CD4-positive, CD25-positive, alpha-beta regulatory T cell (primary cell): ENCODE measurements at regions not wholly inside any gene's neighbourhood (a gene's known extent, or its start where the extent isn't known, plus 50 kb on each side); places are given as distances from the start of the nearest gene placed in this dataset.

Source experiments
- ATAC-seq, 2 donors: fragments of 150-1000 bp; cut with Tn5 transposase; one replicate each; pipeline ENCODE4 v1.10.0; 2021; ENCODE audit warnings: low read depth in 2 of 2, moderate number of reproducible peaks in 2 of 2, moderate library complexity in 1 of 2
- DNase-seq, 3 donors: peaks; one replicate each; pipeline versions ENCODE4 v3.0.0 to v3.0.0-alpha.2; 2012 to 2022; ENCODE audit warnings: mixed read lengths in 1 of 3
- H3K27ac ChIP-seq: one replicate; pipeline ENCODE4 v1.7.0; 2013; ENCODE audit warnings: mild to moderate bottlenecking, low read length; ENCODE audit not compliant: insufficient read depth, poor library complexity, severe bottlenecking
- H3K27me3 ChIP-seq: one replicate; pipeline ENCODE4 v1.7.0; 2013; ENCODE audit warnings: low read length; ENCODE audit not compliant: control insufficient read depth, insufficient read depth
- H3K36me3 ChIP-seq: one replicate; pipeline ENCODE4 v1.7.0; 2013; ENCODE audit warnings: mild to moderate bottlenecking, low read length, moderate library complexity; ENCODE audit not compliant: control insufficient read depth, insufficient read depth
- H3K4me1 ChIP-seq: 2 replicates; pipeline ENCODE4 v1.7.0; 2013; ENCODE audit warnings: mild to moderate bottlenecking, low read length; ENCODE audit not compliant: insufficient read depth, control insufficient read depth, poor library complexity, severe bottlenecking
- H3K4me3 ChIP-seq: one replicate; pipeline ENCODE4 v1.7.0; 2013; ENCODE audit warnings: low read depth, mild to moderate bottlenecking, low read length, moderate library complexity
- H3K9me3 ChIP-seq, 2 experiments: 1 replicate in 1 of 2; 2 replicates in 1 of 2; pipeline ENCODE4 v1.7.0; 2013; ENCODE audit warnings: low read length in 2 of 2, mild to moderate bottlenecking in 1 of 2, moderate library complexity in 1 of 2; ENCODE audit not compliant: control insufficient read depth in 2 of 2
- H3K27ac Mint-ChIP-seq, 3 donors: one replicate each; pipeline ENCODE4 v1.8.0; 2020 to 2022; ENCODE audit warnings: mild to moderate bottlenecking in 3 of 3, mixed read lengths in 3 of 3, moderate library complexity in 2 of 3
- H3K27me3 Mint-ChIP-seq: one replicate; pipeline ENCODE4 v1.8.0; 2022; ENCODE audit warnings: mild to moderate bottlenecking, mixed read lengths
- H3K36me3 Mint-ChIP-seq: one replicate; pipeline ENCODE4 v1.8.0; 2020; ENCODE audit warnings: mixed read lengths
- H3K4me1 Mint-ChIP-seq, 4 donors: one replicate each; pipeline ENCODE4 v1.8.0; 2020 to 2022; ENCODE audit warnings: mixed read lengths in 4 of 4, mild to moderate bottlenecking in 1 of 4
- H3K4me3 Mint-ChIP-seq, 4 donors: one replicate each; pipeline ENCODE4 v1.8.0; 2020 to 2022; ENCODE audit warnings: mild to moderate bottlenecking in 4 of 4, mixed read lengths in 4 of 4, moderate library complexity in 3 of 4
- H3K9me3 Mint-ChIP-seq, 7 donors: one replicate each; pipeline ENCODE4 v1.8.0; 2020 to 2022; ENCODE audit warnings: mixed read lengths in 7 of 7, mild to moderate bottlenecking in 3 of 7, moderate library complexity in 2 of 7

DNA sequence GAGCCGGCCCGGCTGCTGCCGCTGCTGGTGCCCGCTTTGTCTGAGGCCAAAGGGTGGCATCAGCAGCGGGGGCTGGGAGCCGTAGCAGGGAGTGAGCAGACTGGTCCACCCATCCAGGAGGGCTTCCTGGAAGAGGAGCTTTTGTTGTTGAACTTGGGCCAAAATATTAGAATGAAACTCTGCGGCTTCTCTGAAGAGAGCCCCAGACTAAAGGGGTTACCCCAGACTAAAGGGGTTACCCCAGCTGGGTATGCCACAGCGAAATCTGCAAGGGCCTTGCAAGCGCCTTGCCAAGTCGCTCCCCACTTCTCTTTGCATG is 154.7 kb upstream of the ZMIZ1 start:
- Histone ChIP-seq H3K27me3 (no peaks in the 10 kb centered on the region), H3K27ac (no peak overlapping the region), H3K4me3 (no peak overlapping the region), H3K4me1 (no peaks in the 10 kb centered on the region), H3K9me3 (no peaks in the 10 kb centered on the region), H3K36me3 (no peaks in the 10 kb centered on the region)
- no peak overlapping the region for H3K4me3 Mint-ChIP-seq
- no peaks in the 10 kb centered on the region for H3K36me3 Mint-ChIP-seq
- ATAC-seq, result no peak
- DNase-seq, result no peak
- no peak overlapping the region for H3K27ac Mint-ChIP-seq
- H3K4me1 Mint-ChIP-seq, result no peaks in the 10 kb centered on the region
- H3K9me3 Mint-ChIP-seq, result peaks cover 0 to 1% (median 0%) of the 10 kb centered on the region in 7 donors
- peaks cover 4% of the 10 kb centered on the region for H3K27me3 Mint-ChIP-seq

DNA sequence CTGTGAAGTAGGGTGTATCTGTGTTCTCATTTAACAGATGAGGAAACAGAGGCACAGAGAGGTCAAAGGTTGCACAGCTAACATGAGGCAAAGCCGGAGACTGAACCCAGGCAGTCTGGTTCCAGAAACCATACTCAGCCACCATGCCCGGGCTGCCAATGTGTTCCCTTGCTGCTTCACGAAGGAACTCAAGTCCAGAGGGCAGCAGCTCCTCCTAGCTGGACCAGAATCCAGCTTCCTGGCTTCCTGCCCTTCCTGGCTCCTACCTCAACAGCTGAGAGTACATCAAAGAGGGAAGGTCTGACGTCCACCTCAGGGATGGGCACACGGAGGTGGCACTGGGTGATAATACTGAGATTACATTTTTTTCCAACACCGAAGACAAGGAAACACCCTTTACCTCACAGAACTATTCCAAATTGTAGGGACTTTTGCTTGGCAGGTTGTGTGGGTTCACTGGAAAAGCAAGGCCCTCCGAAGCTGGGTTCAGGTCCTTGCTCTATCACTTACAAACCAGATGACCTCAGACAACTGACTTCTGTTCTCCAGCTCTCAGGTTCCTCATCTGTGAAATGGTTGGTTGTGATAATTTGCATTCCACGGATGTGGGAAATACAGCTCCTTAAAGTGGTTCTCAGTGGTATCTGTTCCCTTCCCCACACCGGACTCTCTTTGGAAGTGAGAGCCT is 154.1 kb upstream of the ZMIZ1 start:
- no peak for ATAC-seq
- H3K27me3 ChIP-seq, result no peaks in the 10 kb centered on the region
- H3K4me3 Mint-ChIP-seq, result no peak overlapping the region

DNA sequence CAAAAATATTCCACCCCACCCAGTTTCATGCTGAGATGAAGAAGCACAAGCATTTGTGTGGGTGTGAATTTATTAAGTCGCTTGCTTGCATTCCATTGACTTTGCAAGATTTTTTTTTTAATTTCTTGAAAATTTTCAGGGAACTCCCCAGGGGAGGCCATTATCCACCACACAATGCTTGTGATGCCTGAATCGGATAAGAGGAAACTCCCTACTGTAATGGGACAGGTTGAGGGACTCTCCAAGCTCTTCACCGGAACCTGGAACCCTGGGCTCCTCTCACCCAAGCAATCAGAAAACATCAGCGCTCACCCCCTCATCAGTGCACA is 153.6 kb upstream of the ZMIZ1 start:
- Histone ChIP-seq H3K36me3 (no peaks in the 10 kb centered on the region), H3K27me3 (no peaks in the 10 kb centered on the region), H3K4me1 (no peaks in the 10 kb centered on the region), H3K4me3 (no peak overlapping the region), H3K27ac (no peak overlapping the region), H3K9me3 (no peaks in the 10 kb centered on the region)
- Mint-ChIP-seq H3K9me3 (peaks cover 0 to 1% (median 0%) of the 10 kb centered on the region in 7 donors), H3K4me1 (no peaks in the 10 kb centered on the region), H3K36me3 (no peaks in the 10 kb centered on the region), H3K27ac (no peak overlapping the region), H3K27me3 (peaks cover 4% of the 10 kb centered on the region), H3K4me3 (no peak overlapping the region)
- DNase-seq (no peak), ATAC-seq (no peak)

More for the DNA sequence above, 154.1 kb upstream of the ZMIZ1 start:
- H3K36me3 ChIP-seq, result no peaks in the 10 kb centered on the region
- Mint-ChIP-seq H3K36me3 (no peaks in the 10 kb centered on the region), H3K27me3 (peaks cover 4% of the 10 kb centered on the region), H3K4me1 (no peaks in the 10 kb centered on the region), H3K9me3 (peaks cover 0 to 1% (median 0%) of the 10 kb centered on the region in 7 donors), H3K27ac (no peak overlapping the region)
- H3K4me3 ChIP-seq, result no peak overlapping the region
- H3K9me3 ChIP-seq, result no peaks in the 10 kb centered on the region
- H3K4me1 ChIP-seq, result no peaks in the 10 kb centered on the region
- H3K27ac ChIP-seq, result no peak overlapping the region
- DNase-seq, result no peak

DNA sequence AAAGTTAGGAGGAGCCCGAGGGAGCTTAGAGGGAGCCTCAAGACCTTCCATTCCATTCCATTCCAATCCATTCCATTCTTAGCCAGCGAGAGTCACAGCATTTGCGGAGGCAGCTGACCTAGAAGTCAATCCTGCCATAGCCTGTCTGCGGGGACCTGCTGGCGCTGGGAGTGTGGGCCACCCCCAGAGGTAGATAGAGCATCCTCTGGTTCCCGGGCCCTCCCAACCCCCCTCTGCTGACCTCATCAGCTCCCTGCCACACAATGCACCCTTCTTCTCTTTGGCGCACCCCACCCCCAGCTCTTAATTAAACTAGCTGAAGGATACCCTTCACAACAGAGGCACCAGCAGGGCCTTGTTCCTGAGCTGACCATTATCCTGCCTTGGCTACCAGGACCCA is 152.5 kb upstream of the ZMIZ1 start:
- H3K4me1 Mint-ChIP-seq, result no peaks in the 10 kb centered on the region
- H3K4me3 Mint-ChIP-seq, result no peak overlapping the region
- Histone ChIP-seq H3K27ac (no peak overlapping the region), H3K36me3 (no peaks in the 10 kb centered on the region), H3K4me1 (no peaks in the 10 kb centered on the region), H3K27me3 (no peaks in the 10 kb centered on the region), H3K9me3 (no peaks in the 10 kb centered on the region), H3K4me3 (no peak overlapping the region)
- no peak overlapping the region for H3K27ac Mint-ChIP-seq
- DNase-seq, result no peak
- no peaks in the 10 kb centered on the region for H3K36me3 Mint-ChIP-seq
- ATAC-seq, result no peak
- peaks cover 0 to 1% (median 0%) of the 10 kb centered on the region in 7 donors for H3K9me3 Mint-ChIP-seq
- H3K27me3 Mint-ChIP-seq, result peaks cover 4% of the 10 kb centered on the region

DNA sequence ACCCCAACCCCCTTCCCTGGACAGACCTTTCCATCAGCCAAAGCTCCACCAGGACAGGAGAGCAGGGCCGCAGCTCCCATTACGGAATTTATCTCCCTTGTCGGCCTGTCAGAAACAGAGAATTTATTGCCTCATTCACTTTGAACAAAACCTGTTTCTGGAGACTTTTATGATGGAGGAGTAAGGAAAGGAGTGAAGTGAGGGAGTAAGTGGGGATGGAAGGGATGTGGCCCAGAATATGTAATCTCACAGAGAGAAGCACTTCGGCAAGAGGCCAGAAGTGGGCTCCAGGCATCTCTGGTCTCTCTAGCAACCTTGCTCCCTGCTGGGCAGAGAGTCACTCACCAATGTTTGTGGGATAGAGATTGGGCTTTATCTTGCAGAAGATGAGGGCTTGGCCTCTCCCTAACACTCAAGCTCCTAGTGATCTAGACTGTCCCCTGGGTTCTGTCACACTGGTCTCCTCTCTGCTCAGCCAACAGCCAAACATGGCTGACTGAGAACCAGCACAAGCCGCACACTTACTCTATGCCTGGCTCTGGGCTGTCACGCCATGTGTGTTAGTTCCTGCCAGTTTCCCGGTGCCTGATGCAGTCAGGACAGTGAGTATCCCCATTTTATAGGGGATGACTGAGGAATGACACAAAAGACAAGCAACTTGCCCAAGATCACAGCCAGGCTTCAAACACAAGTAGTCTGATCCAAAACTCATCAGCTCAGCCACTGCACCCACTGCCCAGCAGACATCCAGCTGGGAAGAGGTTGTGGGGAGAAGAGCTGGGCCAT is 149.4 kb upstream of the ZMIZ1 start:
- ATAC-seq (no peak), DNase-seq (no peak)
- Mint-ChIP-seq H3K27me3 (peaks cover 4% of the 10 kb centered on the region), H3K4me3 (no peak overlapping the region), H3K36me3 (no peaks in the 10 kb centered on the region), H3K9me3 (peaks cover 0 to 2% (median 0%) of the 10 kb centered on the region in 7 donors), H3K27ac (no peak overlapping the region), H3K4me1 (no peaks in the 10 kb centered on the region)
- Histone ChIP-seq H3K4me1 (no peaks in the 10 kb centered on the region), H3K27ac (no peak overlapping the region), H3K9me3 (no peaks in the 10 kb centered on the region), H3K27me3 (no peaks in the 10 kb centered on the region), H3K36me3 (no peaks in the 10 kb centered on the region), H3K4me3 (no peak overlapping the region)

DNA sequence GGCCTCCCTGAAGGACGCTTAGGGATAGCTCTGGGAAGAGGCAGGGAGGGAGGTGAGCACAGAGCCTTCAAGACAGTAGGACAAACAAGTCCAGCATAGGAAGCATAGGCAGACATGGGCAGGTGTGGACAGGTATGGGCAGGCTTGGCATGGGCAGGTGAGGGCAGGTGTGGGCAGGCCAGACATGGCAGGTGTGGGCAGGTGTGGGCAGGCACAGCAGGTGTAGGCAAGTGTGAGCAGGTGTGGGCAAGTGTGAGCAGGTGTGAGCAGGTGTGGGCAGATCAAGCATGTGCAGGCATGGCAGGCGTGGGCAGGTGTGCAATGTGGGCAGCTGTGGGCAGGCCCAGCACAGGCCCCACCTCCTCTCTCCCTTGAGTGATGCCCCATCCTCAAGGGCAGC is 148.8 kb upstream of the ZMIZ1 start:
- H3K27me3 Mint-ChIP-seq, result peaks cover 4% of the 10 kb centered on the region
- no peak overlapping the region for H3K4me3 Mint-ChIP-seq
- Histone ChIP-seq H3K4me1 (no peaks in the 10 kb centered on the region), H3K9me3 (no peaks in the 10 kb centered on the region), H3K36me3 (no peaks in the 10 kb centered on the region), H3K27ac (no peak overlapping the region), H3K4me3 (no peak overlapping the region), H3K27me3 (no peaks in the 10 kb centered on the region)
- no peak for ATAC-seq
- H3K4me1 Mint-ChIP-seq, result no peaks in the 10 kb centered on the region
- peaks cover 0 to 2% (median 0%) of the 10 kb centered on the region in 7 donors for H3K9me3 Mint-ChIP-seq
- H3K27ac Mint-ChIP-seq, result no peak overlapping the region
- H3K36me3 Mint-ChIP-seq, result no peaks in the 10 kb centered on the region
- no peak for DNase-seq

DNA sequence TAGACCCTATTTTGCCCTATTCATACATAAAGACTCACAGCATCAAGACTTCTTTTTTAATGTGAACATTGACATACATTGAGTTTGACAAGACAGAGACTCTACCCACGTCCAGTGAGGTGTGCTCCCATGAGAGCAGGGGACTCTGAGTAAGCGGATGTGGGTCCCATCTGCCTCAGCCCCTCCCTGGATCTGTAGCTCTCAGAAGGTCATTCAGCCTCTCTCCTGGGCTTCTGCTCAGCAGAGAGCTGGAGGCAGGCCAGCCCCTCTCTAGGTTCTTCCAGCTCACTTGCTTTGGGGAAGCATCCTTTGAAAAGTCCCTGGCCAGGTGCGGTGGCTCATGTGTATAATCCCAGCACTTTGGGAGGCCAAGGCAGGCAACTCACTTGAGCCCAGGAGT is 146.9 kb upstream of the ZMIZ1 start:
- H3K36me3 Mint-ChIP-seq, result no peaks in the 10 kb centered on the region
- H3K4me3 Mint-ChIP-seq, result no peak overlapping the region
- Histone ChIP-seq H3K4me3 (no peak overlapping the region), H3K4me1 (no peaks in the 10 kb centered on the region), H3K36me3 (no peaks in the 10 kb centered on the region), H3K9me3 (no peaks in the 10 kb centered on the region), H3K27ac (no peak overlapping the region), H3K27me3 (peaks cover 3% of the 10 kb centered on the region)
- H3K27me3 Mint-ChIP-seq, result peaks cover 6% of the 10 kb centered on the region
- H3K4me1 Mint-ChIP-seq, result no peaks in the 10 kb centered on the region
- no peak overlapping the region for H3K27ac Mint-ChIP-seq
- ATAC-seq (no peak), DNase-seq (no peak)
- peaks cover 0 to 2% (median 0%) of the 10 kb centered on the region in 7 donors for H3K9me3 Mint-ChIP-seq
